Right renal pelvis (tissue), 4 donors: ENCODE measurements at regions not wholly inside any gene's neighbourhood (a gene's known extent, or its start where the extent isn't known, plus 50 kb on each side); places are given as distances from the start of the nearest gene placed in this dataset.

Experiments
- DNase-seq, 4 donors: peaks; one replicate each; pipeline ENCODE4 v3.0.0-alpha.2; 2013; ENCODE audit warnings: low read depth in 4 of 4, low spot score in 3 of 4, missing footprints in 1 of 4

- DNase-seq: no peak
Measured at GRCh38 chr2:203812294-203813221, 55.0 kb upstream of the CTLA4 start.

GRCh38 chr2:203813684-203814083, 53.9 kb upstream of the CTLA4 start:
- no peak for DNase-seq

GRCh38 chr2:203814661-203815540, 52.7 kb upstream of the CTLA4 start:
- peak; percentile 33 to 57 (median 38) for DNase-seq

- no peak for DNase-seq
Measured at GRCh38 chr2:203815541-203815898, 52.1 kb upstream of the CTLA4 start.

GRCh38 chr2:203817147-203817546, 50.4 kb upstream of the CTLA4 start:
- no peak for DNase-seq
